DOHH2 (cell line): ENCODE measurements at regions not wholly inside any gene's neighbourhood (a gene's known extent, or its start where the extent isn't known, plus 50 kb on each side); places are given as distances from the start of the nearest gene placed in this dataset.

Source experiments
- EZH2phosphoT487 ChIP-seq: fragments of 200-600 bp; sonication (generic); IDR thresholded peaks from 2 replicates; pipeline ENCODE4 v1.6.1; 2017; ENCODE audit warnings: borderline replicate concordance, mild to moderate bottlenecking, antibody characterized with exemption, low read length, moderate library complexity, mixed read lengths
- TF ChIP-seq, protein P1 (sequence below): fragments of 200-600 bp; sonication (generic); IDR thresholded peaks from one replicate; pipeline ENCODE4 v1.5.1; 2014; ENCODE audit warnings: antibody characterized with exemption, mild to moderate bottlenecking, low read depth, low read length; ENCODE audit not compliant: poor library complexity, severe bottlenecking

DNA sequence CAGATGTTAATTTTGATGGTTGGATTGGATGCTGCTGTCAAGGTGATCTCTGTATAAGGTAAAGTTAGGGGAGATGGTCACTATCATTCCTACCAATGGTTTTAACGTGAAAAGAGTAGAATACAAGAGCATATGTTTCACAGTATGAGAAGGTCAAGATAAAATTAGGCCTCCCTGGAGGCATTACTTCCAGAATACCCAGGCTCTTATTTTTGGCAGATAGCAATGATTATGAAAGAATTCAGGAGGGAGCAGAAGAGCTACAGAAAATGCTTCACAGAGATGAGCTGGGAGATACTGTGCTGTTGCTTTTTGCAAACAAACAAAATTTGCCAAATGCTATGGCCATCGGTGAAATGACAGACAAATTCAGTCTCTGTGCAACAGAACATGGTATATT is 547.5 kb upstream of the SPRY2 start:
- TF ChIP-seq, protein P1, sequence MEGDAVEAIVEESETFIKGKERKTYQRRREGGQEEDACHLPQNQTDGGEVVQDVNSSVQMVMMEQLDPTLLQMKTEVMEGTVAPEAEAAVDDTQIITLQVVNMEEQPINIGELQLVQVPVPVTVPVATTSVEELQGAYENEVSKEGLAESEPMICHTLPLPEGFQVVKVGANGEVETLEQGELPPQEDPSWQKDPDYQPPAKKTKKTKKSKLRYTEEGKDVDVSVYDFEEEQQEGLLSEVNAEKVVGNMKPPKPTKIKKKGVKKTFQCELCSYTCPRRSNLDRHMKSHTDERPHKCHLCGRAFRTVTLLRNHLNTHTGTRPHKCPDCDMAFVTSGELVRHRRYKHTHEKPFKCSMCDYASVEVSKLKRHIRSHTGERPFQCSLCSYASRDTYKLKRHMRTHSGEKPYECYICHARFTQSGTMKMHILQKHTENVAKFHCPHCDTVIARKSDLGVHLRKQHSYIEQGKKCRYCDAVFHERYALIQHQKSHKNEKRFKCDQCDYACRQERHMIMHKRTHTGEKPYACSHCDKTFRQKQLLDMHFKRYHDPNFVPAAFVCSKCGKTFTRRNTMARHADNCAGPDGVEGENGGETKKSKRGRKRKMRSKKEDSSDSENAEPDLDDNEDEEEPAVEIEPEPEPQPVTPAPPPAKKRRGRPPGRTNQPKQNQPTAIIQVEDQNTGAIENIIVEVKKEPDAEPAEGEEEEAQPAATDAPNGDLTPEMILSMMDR, result no peak
- no peak for TF ChIP-seq EZH2phosphoT487
